Activated B cell treated with CpG ODN at 0.5 μM for 24 hours (primary cell): ENCODE measurements at regions not wholly inside any gene's neighbourhood (a gene's known extent, or its start where the extent isn't known, plus 50 kb on each side); places are given as distances from the start of the nearest gene placed in this dataset.

Source experiments
- ATAC-seq: fragments of 200-7000 bp; cut with Tn5 transposase; one replicate; pipeline ENCODE4 v1.10.0; 2021; ENCODE audit warnings: low read depth, mild to moderate bottlenecking, moderate library complexity
- CTCF ChIA-PET: fragments of 350-600 bp; sonication (Branson Sonifier 250); formaldehyde crosslinking; loops from one replicate; lab custom pipeline; 2021; ENCODE audit warnings: antibody characterized with exemption; lab: Charles Lee
- POLR2A ChIA-PET: fragments of 350-600 bp; sonication (Branson Sonifier 250); formaldehyde crosslinking; loops from one replicate; lab custom pipeline; 2021; ENCODE audit warnings: antibody characterized with exemption; lab: Charles Lee
- DNase-seq: peaks from one replicate; pipeline ENCODE4 v3.0.0; 2022
- H3K27ac Mint-ChIP-seq: one replicate; pipeline ENCODE4 v1.8.0; 2020; ENCODE audit warnings: mixed read lengths
- H3K27me3 Mint-ChIP-seq: one replicate; pipeline ENCODE4 v1.8.0; 2021; ENCODE audit warnings: mixed read lengths
- H3K36me3 Mint-ChIP-seq: one replicate; pipeline ENCODE4 v1.8.0; 2021; ENCODE audit warnings: low read depth, mixed read lengths
- H3K4me1 Mint-ChIP-seq: one replicate; pipeline ENCODE4 v1.8.0; 2021; ENCODE audit warnings: mixed read lengths
- H3K4me3 Mint-ChIP-seq: one replicate; pipeline ENCODE4 v1.8.0; 2020; ENCODE audit warnings: mild to moderate bottlenecking, mixed read lengths
- H3K9me3 Mint-ChIP-seq: one replicate; pipeline ENCODE4 v1.8.0; 2020; ENCODE audit warnings: mixed read lengths
- intact Hi-C: fragments of 100-400 bp; cut with micrococcal nuclease; formaldehyde crosslinking; loops from one replicate; pipeline ENCODE4 v1.15.1; 2024
- TF ChIP-seq, protein P1 (sequence below): fragments of 200-600 bp; IDR thresholded peaks from one replicate; pipeline ENCODE4 v1.8.0; 2022; ENCODE audit warnings: antibody characterized with exemption, mild to moderate bottlenecking

DNA sequence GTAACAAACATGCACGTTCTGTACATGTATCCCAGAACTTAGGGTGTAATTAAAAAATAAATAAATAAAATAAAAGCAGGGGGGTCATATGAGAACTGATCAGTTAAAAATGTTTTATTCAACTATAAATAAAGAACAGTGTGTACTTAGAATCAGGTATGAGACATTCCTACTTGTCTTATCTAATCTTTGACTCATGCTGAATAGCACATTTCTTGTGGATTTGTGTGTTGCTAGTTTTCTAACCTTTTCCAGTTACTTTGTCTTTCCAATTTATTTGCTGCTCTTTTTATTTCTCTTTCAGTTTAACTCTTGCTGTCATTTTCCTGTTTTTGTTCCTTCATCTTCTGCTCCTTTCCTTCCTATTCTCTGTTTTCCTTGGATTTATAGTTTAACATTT, 1917.1 kb upstream of the CDH6 start:
- ATAC-seq = no peak
- POLR2A ChIA-PET = no interaction called here

DNA sequence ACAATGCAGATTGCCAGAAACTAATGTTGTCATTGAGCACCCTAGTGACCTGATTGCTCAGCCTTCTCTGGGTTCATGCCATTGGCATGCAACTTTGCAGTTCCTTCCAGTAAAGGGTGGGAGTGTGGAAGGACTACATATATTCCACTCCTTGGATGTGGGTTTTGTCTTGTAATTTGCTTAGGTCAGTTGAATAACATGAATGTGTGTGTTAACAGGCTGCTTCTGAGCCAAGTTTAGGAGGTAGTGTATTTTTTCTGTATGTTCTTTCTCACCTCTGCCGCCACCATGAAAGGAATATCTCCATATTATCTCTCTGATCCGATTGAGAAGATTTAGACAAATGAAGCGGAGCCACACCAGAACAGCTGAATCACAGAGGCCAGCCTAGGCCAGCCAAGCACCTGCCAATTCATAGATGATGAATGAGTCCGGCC, 1929.6 kb upstream of the CDH6 start:
- Mint-ChIP-seq H3K4me1 (no peaks in the 10 kb centered on the region), H3K9me3 (peaks cover 5% of the 10 kb centered on the region), H3K4me3 (no peak overlapping the region), H3K27me3 (no peaks in the 10 kb centered on the region), H3K36me3 (no peaks in the 10 kb centered on the region), H3K27ac (no peak overlapping the region)
- POLR2A ChIA-PET = no interaction called here
- CTCF ChIA-PET = no interaction called here
- intact Hi-C loops = no loop called here
- TF ChIP-seq, protein P1, sequence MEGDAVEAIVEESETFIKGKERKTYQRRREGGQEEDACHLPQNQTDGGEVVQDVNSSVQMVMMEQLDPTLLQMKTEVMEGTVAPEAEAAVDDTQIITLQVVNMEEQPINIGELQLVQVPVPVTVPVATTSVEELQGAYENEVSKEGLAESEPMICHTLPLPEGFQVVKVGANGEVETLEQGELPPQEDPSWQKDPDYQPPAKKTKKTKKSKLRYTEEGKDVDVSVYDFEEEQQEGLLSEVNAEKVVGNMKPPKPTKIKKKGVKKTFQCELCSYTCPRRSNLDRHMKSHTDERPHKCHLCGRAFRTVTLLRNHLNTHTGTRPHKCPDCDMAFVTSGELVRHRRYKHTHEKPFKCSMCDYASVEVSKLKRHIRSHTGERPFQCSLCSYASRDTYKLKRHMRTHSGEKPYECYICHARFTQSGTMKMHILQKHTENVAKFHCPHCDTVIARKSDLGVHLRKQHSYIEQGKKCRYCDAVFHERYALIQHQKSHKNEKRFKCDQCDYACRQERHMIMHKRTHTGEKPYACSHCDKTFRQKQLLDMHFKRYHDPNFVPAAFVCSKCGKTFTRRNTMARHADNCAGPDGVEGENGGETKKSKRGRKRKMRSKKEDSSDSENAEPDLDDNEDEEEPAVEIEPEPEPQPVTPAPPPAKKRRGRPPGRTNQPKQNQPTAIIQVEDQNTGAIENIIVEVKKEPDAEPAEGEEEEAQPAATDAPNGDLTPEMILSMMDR = no peak
- no peak for ATAC-seq
- no peak for DNase-seq

More for the DNA sequence above, 1917.1 kb upstream of the CDH6 start:
- no peaks in the 10 kb centered on the region for H3K4me1 Mint-ChIP-seq
- intact Hi-C loops = no loop called here
- TF ChIP-seq, protein P1 = no peak
- H3K27me3 Mint-ChIP-seq = no peaks in the 10 kb centered on the region
- peaks cover 27% of the 10 kb centered on the region for H3K9me3 Mint-ChIP-seq
- H3K4me3 Mint-ChIP-seq = no peak overlapping the region
- no peak overlapping the region for H3K27ac Mint-ChIP-seq
- CTCF ChIA-PET = no interaction called here
- H3K36me3 Mint-ChIP-seq = no peaks in the 10 kb centered on the region
- no peak for DNase-seq

DNA sequence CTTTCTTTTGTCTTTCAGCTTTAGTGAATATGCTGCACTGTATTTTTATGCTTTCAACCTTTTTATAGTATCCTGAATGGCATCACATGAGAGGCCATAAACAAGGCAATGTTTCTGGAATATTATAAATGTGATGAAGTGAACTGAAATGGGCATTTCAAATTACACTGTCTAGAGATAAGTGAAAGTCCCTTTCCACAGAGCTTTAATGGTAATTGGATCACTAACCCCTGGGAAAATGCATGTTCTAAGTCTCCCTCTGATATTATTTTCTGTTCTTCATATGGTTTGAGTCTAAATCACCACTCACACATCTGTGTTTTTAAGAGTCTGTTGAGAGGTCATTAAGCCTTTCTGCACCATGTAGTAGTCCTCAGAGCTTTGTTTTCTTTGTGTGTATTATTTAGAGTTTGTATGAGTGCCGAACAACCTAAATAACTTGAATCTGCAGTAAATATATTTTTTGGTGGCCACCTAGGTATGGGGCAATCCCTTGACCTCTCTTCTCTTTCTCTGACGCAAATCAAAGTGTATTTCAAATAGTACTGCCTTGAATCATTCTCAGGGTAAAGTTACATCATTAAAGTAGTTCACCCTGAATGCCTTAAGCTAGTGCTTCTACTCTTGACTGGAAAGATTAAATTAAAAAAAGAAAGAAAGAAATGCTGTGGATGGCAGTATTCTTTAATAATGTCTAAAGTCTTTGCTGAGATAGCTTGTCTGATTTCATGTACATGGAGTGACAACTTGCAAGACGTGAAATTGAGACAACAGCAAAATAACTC, 1931.0 kb upstream of the CDH6 start:
- no peak for DNase-seq
- POLR2A ChIA-PET = no interaction called here
- TF ChIP-seq, protein P1 = no peak
- Mint-ChIP-seq H3K36me3 (no peaks in the 10 kb centered on the region), H3K9me3 (peaks cover 5% of the 10 kb centered on the region), H3K27ac (no peak overlapping the region), H3K4me3 (no peak overlapping the region), H3K27me3 (no peaks in the 10 kb centered on the region), H3K4me1 (no peaks in the 10 kb centered on the region)
- CTCF ChIA-PET = no interaction called here
- no peak for ATAC-seq
- intact Hi-C loops = no loop called here

DNA sequence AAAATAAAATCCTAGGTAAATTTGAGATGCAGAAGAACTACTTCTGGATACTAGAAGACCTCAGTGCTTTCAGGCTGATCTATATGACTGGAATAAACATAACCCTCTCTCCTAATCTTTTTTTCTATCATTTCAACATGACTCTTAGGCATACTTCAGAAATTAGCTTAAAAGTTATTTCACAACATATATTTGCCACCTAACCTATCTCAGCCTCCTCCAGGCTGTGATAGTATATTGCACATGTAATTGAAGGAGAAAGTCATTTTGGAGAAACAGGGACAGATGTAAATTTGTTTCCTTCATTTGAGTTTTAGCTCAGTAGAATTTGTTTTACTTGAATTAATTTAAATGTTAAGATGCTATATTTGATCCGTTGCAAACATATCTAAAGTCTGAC, 1932.3 kb upstream of the CDH6 start:
- TF ChIP-seq, protein P1 = no peak
- H3K4me3 Mint-ChIP-seq = no peak overlapping the region
- intact Hi-C loops = no loop called here

DNA sequence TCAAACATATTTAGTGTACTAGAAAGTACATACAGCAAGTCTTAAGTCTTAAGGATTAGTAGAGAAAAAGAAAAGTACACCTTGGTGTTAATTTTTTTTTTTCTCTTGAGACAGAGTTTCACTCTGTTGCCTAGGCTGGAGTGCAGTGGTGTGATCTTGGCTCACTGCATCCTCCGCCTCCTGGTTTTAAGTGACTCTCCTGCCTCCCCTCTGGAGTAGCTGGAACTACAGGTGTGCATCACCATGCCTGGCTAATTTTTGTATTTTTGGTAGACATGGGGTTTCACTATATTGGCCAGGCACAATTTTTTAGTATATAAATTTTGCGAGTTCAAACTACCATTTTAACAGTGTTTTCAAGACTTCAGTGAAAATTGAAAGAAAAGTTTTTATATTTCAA, 1941.1 kb upstream of the CDH6 start:
- H3K27me3 Mint-ChIP-seq = no peaks in the 10 kb centered on the region
- intact Hi-C loops = no loop called here

More for the DNA sequence above, 1932.3 kb upstream of the CDH6 start:
- H3K4me1 Mint-ChIP-seq = no peaks in the 10 kb centered on the region
- no peak overlapping the region for H3K27ac Mint-ChIP-seq
- DNase-seq (no peak), ATAC-seq (no peak)
- H3K9me3 Mint-ChIP-seq = peaks cover 4% of the 10 kb centered on the region
- CTCF ChIA-PET = no interaction called here
- H3K36me3 Mint-ChIP-seq = no peaks in the 10 kb centered on the region
- no peaks in the 10 kb centered on the region for H3K27me3 Mint-ChIP-seq
- POLR2A ChIA-PET = no interaction called here

More for the DNA sequence above, 1941.1 kb upstream of the CDH6 start:
- TF ChIP-seq, protein P1 = no peak
- H3K4me1 Mint-ChIP-seq = no peaks in the 10 kb centered on the region
- no peaks in the 10 kb centered on the region for H3K36me3 Mint-ChIP-seq
- POLR2A ChIA-PET = no interaction called here
- DNase-seq (no peak), ATAC-seq (no peak)
- H3K27ac Mint-ChIP-seq = no peak overlapping the region
- no peak overlapping the region for H3K4me3 Mint-ChIP-seq
- H3K9me3 Mint-ChIP-seq = peaks cover 3% of the 10 kb centered on the region
- CTCF ChIA-PET = no interaction called here
